ENCODE measurements at regions not wholly inside any gene's neighbourhood (a gene's known extent, or its start where the extent isn't known, plus 50 kb on each side); places are given as distances from the start of the nearest gene placed in this dataset.

- H3F3A ChIP-seq (ENCODE audit: insufficient read depth, low read length), result no peaks in the 10 kb centered on the region
- TF ChIP-seq CTCF (IDR thresholded peaks at IDR 0.05; ENCODE audit: low read length) (no peak), EZH2 (IDR thresholded peaks at IDR 0.05; ENCODE audit: borderline replicate concordance, low read length) (no peak)
- no peak overlapping the region for H2AFZ ChIP-seq (ENCODE audit: low read length)
- H3K9me2 ChIP-seq (ENCODE audit: low read depth, low read length), result no peaks in the 10 kb centered on the region
- H3K27me3 ChIP-seq (ENCODE audit: insufficient read depth, low read length), result no peaks in the 10 kb centered on the region
- H3K79me2 ChIP-seq (ENCODE audit: insufficient read depth, low read length), result no peaks in the 10 kb centered on the region
- no peak overlapping the region for H3K27ac ChIP-seq (ENCODE audit: low read depth, low read length, poor library complexity, severe bottlenecking)
- no peaks in the 10 kb centered on the region for H3K9me3 ChIP-seq (ENCODE audit: low read length)
- H3K9ac ChIP-seq (ENCODE audit: low read length), result no peak overlapping the region
- no peaks in the 10 kb centered on the region for H3K4me1 ChIP-seq (ENCODE audit: insufficient read depth, low read length, severe bottlenecking)
- H3K36me3 ChIP-seq (ENCODE audit: insufficient read depth, low read length), result no peaks in the 10 kb centered on the region
- H4K20me1 ChIP-seq (ENCODE audit: insufficient read depth, low read length), result no peaks in the 10 kb centered on the region
- H3K4me2 ChIP-seq (ENCODE audit: low read length), result no peak overlapping the region
- H3K4me3 ChIP-seq (ENCODE audit: low read depth, low read length, poor library complexity, severe bottlenecking), result no peak overlapping the region
Measured at GRCh38 chr2:226256237-226256636, 543.4 kb downstream of the IRS1 start.

- H3K79me2 ChIP-seq (ENCODE audit: insufficient read depth, low read length), result no peaks in the 10 kb centered on the region
- H3K9ac ChIP-seq (ENCODE audit: low read length), result no peak overlapping the region
- no peaks in the 10 kb centered on the region for H3K9me2 ChIP-seq (ENCODE audit: low read depth, low read length)
- no peaks in the 10 kb centered on the region for H3K9me3 ChIP-seq (ENCODE audit: low read length)
- no peaks in the 10 kb centered on the region for H3K36me3 ChIP-seq (ENCODE audit: insufficient read depth, low read length)
- H4K20me1 ChIP-seq (ENCODE audit: insufficient read depth, low read length), result no peaks in the 10 kb centered on the region
- H2AFZ ChIP-seq (ENCODE audit: low read length), result no peak overlapping the region
- H3K4me3 ChIP-seq (ENCODE audit: low read depth, low read length, poor library complexity, severe bottlenecking), result no peak overlapping the region
- H3F3A ChIP-seq (ENCODE audit: insufficient read depth, low read length), result no peaks in the 10 kb centered on the region
- H3K27me3 ChIP-seq (ENCODE audit: insufficient read depth, low read length), result no peaks in the 10 kb centered on the region
- no peak overlapping the region for H3K4me2 ChIP-seq (ENCODE audit: low read length)
- no peak overlapping the region for H3K27ac ChIP-seq (ENCODE audit: low read depth, low read length, poor library complexity, severe bottlenecking)
- no peaks in the 10 kb centered on the region for H3K4me1 ChIP-seq (ENCODE audit: insufficient read depth, low read length, severe bottlenecking)
- TF ChIP-seq CTCF (IDR thresholded peaks at IDR 0.05; ENCODE audit: low read length) (no peak), EZH2 (IDR thresholded peaks at IDR 0.05; ENCODE audit: borderline replicate concordance, low read length) (no peak)
Measured at GRCh38 chr2:226251661-226252060, 548.0 kb downstream of the IRS1 start.

DNA sequence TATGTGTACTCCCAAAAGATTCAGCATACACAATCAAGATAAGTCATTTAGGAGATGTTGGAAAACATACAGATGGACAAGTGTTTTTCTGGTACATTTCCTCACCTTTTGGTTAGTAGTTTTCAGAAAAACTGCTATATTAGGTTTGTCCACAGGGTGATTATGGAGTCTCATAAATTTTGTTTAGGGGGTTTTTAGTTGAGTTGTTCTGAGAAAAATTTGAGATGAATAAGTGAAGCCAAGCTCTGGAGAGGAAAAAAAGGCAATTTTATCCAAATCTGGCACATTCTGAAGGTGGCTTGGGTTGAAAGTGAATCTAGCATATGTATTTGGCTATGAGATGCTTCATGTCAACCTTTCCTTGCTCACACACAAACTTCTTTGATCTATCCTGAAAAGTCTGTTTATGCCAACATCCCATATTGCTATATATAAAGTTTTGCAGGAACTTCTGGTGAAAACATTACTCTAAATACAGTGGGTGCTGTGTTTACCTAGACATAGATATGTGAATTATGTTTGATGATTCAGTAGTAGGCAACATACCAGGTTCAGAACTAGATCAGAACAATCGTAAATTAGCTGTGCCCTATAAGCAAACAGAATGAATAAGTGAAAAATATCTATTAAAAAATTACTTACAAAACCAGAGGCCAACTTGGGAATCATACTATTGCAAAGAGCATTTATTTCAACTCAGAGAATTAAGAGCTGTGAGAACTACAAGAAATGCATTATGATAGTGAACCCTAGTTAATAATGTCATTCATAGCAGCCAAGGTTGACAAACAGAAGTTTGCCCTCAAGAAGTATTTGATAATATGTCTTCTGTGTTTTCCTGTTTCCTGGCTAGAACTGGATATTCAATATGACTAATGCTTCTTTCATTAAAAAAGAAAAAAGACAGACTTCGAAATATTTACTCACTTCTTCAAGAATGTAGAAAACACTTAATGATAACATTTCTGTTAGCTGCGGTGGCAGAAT, 552.0 kb downstream of the IRS1 start:
- H2AFZ ChIP-seq (ENCODE audit: low read length), result no peak overlapping the region
- no peaks in the 10 kb centered on the region for H3F3A ChIP-seq (ENCODE audit: insufficient read depth, low read length)
- H4K20me1 ChIP-seq (ENCODE audit: insufficient read depth, low read length), result no peaks in the 10 kb centered on the region
- H3K27ac ChIP-seq (ENCODE audit: low read depth, low read length, poor library complexity, severe bottlenecking), result no peak overlapping the region
- H3K9me2 ChIP-seq (ENCODE audit: low read depth, low read length), result no peaks in the 10 kb centered on the region
- H3K4me1 ChIP-seq (ENCODE audit: insufficient read depth, low read length, severe bottlenecking), result no peaks in the 10 kb centered on the region
- H3K4me2 ChIP-seq (ENCODE audit: low read length), result no peak overlapping the region
- H3K27me3 ChIP-seq (ENCODE audit: insufficient read depth, low read length), result no peaks in the 10 kb centered on the region
- no peaks in the 10 kb centered on the region for H3K9me3 ChIP-seq (ENCODE audit: low read length)
- no peaks in the 10 kb centered on the region for H3K36me3 ChIP-seq (ENCODE audit: insufficient read depth, low read length)
- H3K79me2 ChIP-seq (ENCODE audit: insufficient read depth, low read length), result no peaks in the 10 kb centered on the region
- TF ChIP-seq CTCF (IDR thresholded peaks at IDR 0.05; ENCODE audit: low read length), result no peak
- no peak for TF ChIP-seq EZH2 (IDR thresholded peaks at IDR 0.05; ENCODE audit: borderline replicate concordance, low read length)
- no peak overlapping the region for H3K9ac ChIP-seq (ENCODE audit: low read length)
- no peak overlapping the region for H3K4me3 ChIP-seq (ENCODE audit: low read depth, low read length, poor library complexity, severe bottlenecking)

All from OCI-LY1 (cell line).